Keratinocyte (primary cell): ENCODE measurements at regions not wholly inside any gene's neighbourhood (a gene's known extent, or its start where the extent isn't known, plus 50 kb on each side); places are given as distances from the start of the nearest gene placed in this dataset.

Source experiments
- DNase-seq: peaks from one replicate; pipeline ENCODE4 v3.0.0-alpha.2; 2011; ENCODE audit warnings: low read depth, missing footprints, low spot score
- FAIRE-seq: peaks from 2 replicates; lab custom pipeline; 2011; peaks lifted over from hg19 to GRCh38; lab: Jason Lieb, UNC
- H2AFZ ChIP-seq: 2 replicates; pipeline ENCODE4 v1.6.0; 2012; ENCODE audit warnings: low read length, control low read depth, inconsistent platforms; ENCODE audit not compliant: control insufficient read depth
- H3K27ac ChIP-seq: 2 replicates; pipeline ENCODE4 v1.5.1; 2011; ENCODE audit warnings: low read length; ENCODE audit not compliant: control insufficient read depth, insufficient read depth
- H3K27me3 ChIP-seq: 3 replicates; pipeline ENCODE4 v1.6.0; 2011; ENCODE audit warnings: low read length; ENCODE audit not compliant: control insufficient read depth, insufficient read depth; ENCODE audit errors: extremely low read depth
- H3K36me3 ChIP-seq, 2 experiments: 2 replicates in 1 of 2; 3 replicates in 1 of 2; pipeline ENCODE4 v1.5.1; 2011; ENCODE audit warnings: low read length in 2 of 2, mild to moderate bottlenecking in 1 of 2; ENCODE audit not compliant: control insufficient read depth in 2 of 2, insufficient read depth in 2 of 2; ENCODE audit errors: extremely low read depth in 1 of 2
- H3K4me1 ChIP-seq: 3 replicates; pipeline ENCODE4 v1.5.1; 2011; ENCODE audit warnings: low read length; ENCODE audit not compliant: control insufficient read depth, insufficient read depth; ENCODE audit errors: extremely low read depth
- H3K4me2 ChIP-seq: 3 replicates; pipeline ENCODE4 v1.6.0; 2011; ENCODE audit warnings: low read depth, low read length; ENCODE audit not compliant: control insufficient read depth, insufficient read depth; ENCODE audit errors: extremely low read depth
- H3K4me3 ChIP-seq, 3 experiments: fragments of 200-600 bp in 1 of 3; sonication (generic) in 1 of 3; 2 replicates in 2 of 3; 3 replicates in 1 of 3; pipeline ENCODE4 v1.5.1; 2011 to 2016; ENCODE audit warnings: low read length in 3 of 3, mild to moderate bottlenecking in 3 of 3, control low read depth in 2 of 3, inconsistent platforms in 1 of 3, low read depth in 1 of 3, mixed read lengths in 1 of 3, mixed run types in 1 of 3, moderate library complexity in 1 of 3; ENCODE audit not compliant: control insufficient read depth in 2 of 3, insufficient read depth in 2 of 3; ENCODE audit errors: extremely low read depth in 1 of 3
- H3K79me2 ChIP-seq: 2 replicates; pipeline ENCODE4 v1.6.0; 2012; ENCODE audit warnings: low read length; ENCODE audit not compliant: control insufficient read depth, insufficient read depth
- H3K9ac ChIP-seq: 3 replicates; pipeline ENCODE4 v1.6.0; 2011; ENCODE audit warnings: low read length; ENCODE audit not compliant: control insufficient read depth, insufficient read depth; ENCODE audit errors: extremely low read depth
- H3K9me1 ChIP-seq: 3 replicates; pipeline ENCODE4 v1.6.0; 2011; ENCODE audit warnings: low read length; ENCODE audit not compliant: control insufficient read depth, insufficient read depth; ENCODE audit errors: extremely low read depth
- H3K9me3 ChIP-seq: 2 replicates; pipeline ENCODE4 v1.5.1; 2012; ENCODE audit warnings: low read depth, low read length; ENCODE audit not compliant: control insufficient read depth
- H4K20me1 ChIP-seq: 3 replicates; pipeline ENCODE4 v1.6.0; 2011; ENCODE audit warnings: low read length; ENCODE audit not compliant: control insufficient read depth, insufficient read depth; ENCODE audit errors: extremely low read depth
- CTCF ChIP-seq, 3 experiments: IDR thresholded peaks in 1 of 3; conservative IDR thresholded peaks in 1 of 3; optimal IDR thresholded peaks in 1 of 3; 2 replicates in 2 of 3; 3 replicates in 1 of 3; pipeline versions ENCODE3 to v1.5.1; 2011; ENCODE audit warnings: low read length in 3 of 3, mild to moderate bottlenecking in 3 of 3, moderate library complexity in 2 of 3, control low read depth in 1 of 3, inconsistent platforms in 1 of 3; ENCODE audit not compliant: insufficient read depth in 2 of 3; ENCODE audit errors: extremely low read depth in 1 of 3
- EZH2 ChIP-seq: IDR thresholded peaks from one replicate; pipeline ENCODE4 v1.6.1; 2012; ENCODE audit warnings: inconsistent platforms, mild to moderate bottlenecking, low read length, moderate library complexity
- dilution Hi-C: fragments of 300-500 bp; cut with MboI; formaldehyde crosslinking; loops from one replicate; pipeline ENCODE4 v1.7.0; 2020; ENCODE audit warnings: low sequenced_read_pairs; ENCODE audit not compliant: extremely low pct_ligation_motif_present

DNA sequence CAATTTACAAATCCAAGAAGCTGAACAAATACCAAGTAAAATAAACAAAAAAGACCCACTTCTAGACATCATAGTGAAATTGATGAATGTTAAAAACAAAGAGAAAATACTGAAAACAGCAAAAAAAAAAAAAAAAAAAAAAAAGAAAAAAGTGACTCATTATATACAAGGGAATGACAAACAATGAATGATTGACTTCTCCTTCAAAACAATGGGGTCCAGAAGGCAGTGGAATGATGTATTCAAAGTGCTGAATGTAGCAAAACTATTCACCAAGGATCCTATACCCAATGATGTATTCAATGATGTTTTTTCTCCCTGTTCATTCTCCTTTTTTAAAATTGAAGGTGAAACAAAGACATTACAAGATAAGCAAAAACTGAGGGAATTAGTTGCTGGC lies 650.0 kb downstream of the UTRN start:
- Histone ChIP-seq H3K9me3 (no peaks in the 10 kb centered on the region), H2AFZ (no peak overlapping the region), H3K27ac (no peak overlapping the region), H3K36me3 (no peaks in the 10 kb centered on the region), H3K4me2 (no peak overlapping the region), H3K27me3 (no peaks in the 10 kb centered on the region), H3K79me2 (no peaks in the 10 kb centered on the region), H4K20me1 (no peaks in the 10 kb centered on the region), H3K9ac (no peak overlapping the region), H3K9me1 (no peaks in the 10 kb centered on the region), H3K4me1 (no peaks in the 10 kb centered on the region), H3K4me3 (no peak overlapping the region)
- dilution Hi-C loops: loop anchor here (5.0 kb wide), 1 partner anchor 73 kb away; no protein-coding TSS in a partner anchor
- FAIRE-seq (no peak), DNase-seq (no peak)
- TF ChIP-seq CTCF (optimal IDR thresholded peaks at IDR 0.05 in 1 of 3, IDR thresholded peaks at IDR 0.05 in 1 of 3, conservative IDR thresholded peaks at IDR 0.05 in 1 of 3; ENCODE audit: extremely low read depth in 1 of 3, insufficient read depth in 2 of 3, low read length in 3 of 3): no peak
- no peak for TF ChIP-seq EZH2

DNA sequence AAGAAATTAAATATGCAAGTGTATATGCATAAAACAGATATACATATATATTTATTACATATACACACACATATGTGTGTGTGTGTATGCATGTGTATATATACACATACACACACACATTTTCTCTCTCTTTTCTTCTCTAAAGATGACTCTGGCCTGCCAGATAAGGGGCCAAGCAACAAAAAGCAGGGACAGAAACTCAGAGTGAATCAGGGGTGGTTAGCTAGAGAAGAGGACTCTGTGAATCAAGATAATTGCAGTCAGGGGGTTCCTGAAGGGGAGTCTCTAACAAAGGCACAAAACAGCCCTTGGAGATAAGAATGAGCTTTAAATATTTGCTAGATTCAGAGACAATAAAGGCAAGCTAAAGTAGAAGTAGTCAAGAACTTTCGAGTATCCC lies 650.5 kb downstream of the UTRN start:
- Histone ChIP-seq H3K4me3 (no peak overlapping the region), H3K79me2 (no peaks in the 10 kb centered on the region), H3K9ac (no peak overlapping the region), H3K27me3 (no peaks in the 10 kb centered on the region), H2AFZ (no peak overlapping the region), H3K36me3 (no peaks in the 10 kb centered on the region), H3K4me1 (no peaks in the 10 kb centered on the region), H3K9me1 (no peaks in the 10 kb centered on the region), H3K9me3 (no peaks in the 10 kb centered on the region), H3K27ac (no peak overlapping the region), H4K20me1 (no peaks in the 10 kb centered on the region), H3K4me2 (no peak overlapping the region)
- DNase-seq: no peak
- no peak for TF ChIP-seq EZH2
- no peak for TF ChIP-seq CTCF (optimal IDR thresholded peaks at IDR 0.05 in 1 of 3, IDR thresholded peaks at IDR 0.05 in 1 of 3, conservative IDR thresholded peaks at IDR 0.05 in 1 of 3; ENCODE audit: extremely low read depth in 1 of 3, insufficient read depth in 2 of 3, low read length in 3 of 3)
- dilution Hi-C loops: loop anchor here (5.0 kb wide), 1 partner anchor 73 kb away; no protein-coding TSS in a partner anchor
- no peak for FAIRE-seq
